Mesothelial cell of epicardium (in vitro differentiated cells): ENCODE measurements at regions not wholly inside any gene's neighbourhood (a gene's known extent, or its start where the extent isn't known, plus 50 kb on each side); places are given as distances from the start of the nearest gene placed in this dataset.

Experiments used
- DNase-seq, 2 experiments: peaks; one replicate each; pipeline ENCODE4 v3.0.0; 2021; ENCODE audit warnings: low spot score in 2 of 2; ENCODE audit not compliant: unreplicated experiment in 2 of 2
- H3K27ac Mint-ChIP-seq: 2 replicates; pipeline ENCODE4 v1.8.0; 2021; ENCODE audit warnings: mixed read lengths
- H3K27me3 Mint-ChIP-seq: 2 replicates; pipeline ENCODE4 v1.8.0; 2021; ENCODE audit warnings: low read depth, mixed read lengths
- H3K36me3 Mint-ChIP-seq: 2 replicates; pipeline ENCODE4 v1.8.0; 2021; ENCODE audit warnings: mixed read lengths
- H3K4me1 Mint-ChIP-seq: 2 replicates; pipeline ENCODE4 v1.8.0; 2021; ENCODE audit warnings: mixed read lengths
- H3K4me3 Mint-ChIP-seq: 2 replicates; pipeline ENCODE4 v1.8.0; 2021; ENCODE audit warnings: mild to moderate bottlenecking, moderate library complexity, mixed read lengths
- H3K9me3 Mint-ChIP-seq: 2 replicates; pipeline ENCODE4 v1.8.0; 2021; ENCODE audit warnings: mixed read lengths
- CTCF ChIP-seq: fragments of 200-600 bp; sonication (generic); IDR thresholded peaks from one replicate; pipeline ENCODE4 v1.5.0; 2021; ENCODE audit warnings: antibody characterized with exemption; ENCODE audit not compliant: unreplicated experiment

GRCh38 chr9:80025131-80025530 lies 453.4 kb downstream of the TLE4 start:
- Mint-ChIP-seq H3K4me3 (no peak overlapping the region), H3K27me3 (peaks cover 3% of the 10 kb centered on the region), H3K9me3 (peaks cover 19% of the 10 kb centered on the region), H3K27ac (no peak overlapping the region), H3K36me3 (peaks cover 2% of the 10 kb centered on the region), H3K4me1 (no peaks in the 10 kb centered on the region)
- no peak for DNase-seq
- TF ChIP-seq CTCF, result no peak

- no peaks in the 10 kb centered on the region for H3K4me1 Mint-ChIP-seq
- H3K36me3 Mint-ChIP-seq, result no peaks in the 10 kb centered on the region
Observed at GRCh38 chr9:80020530-80020929, 448.8 kb downstream of the TLE4 start.

GRCh38 chr9:80020056-80020455 lies 448.3 kb downstream of the TLE4 start:
- Mint-ChIP-seq H3K9me3 (peaks cover 5% of the 10 kb centered on the region), H3K36me3 (no peaks in the 10 kb centered on the region), H3K27me3 (no peaks in the 10 kb centered on the region), H3K4me3 (no peak overlapping the region), H3K27ac (no peak overlapping the region), H3K4me1 (no peaks in the 10 kb centered on the region)
- no peak for TF ChIP-seq CTCF
- DNase-seq, result no peak

More at GRCh38 chr9:80020530-80020929, 448.8 kb downstream of the TLE4 start:
- Mint-ChIP-seq H3K27ac (no peak overlapping the region), H3K9me3 (peaks cover 8% of the 10 kb centered on the region), H3K4me3 (no peak overlapping the region), H3K27me3 (no peaks in the 10 kb centered on the region)
- no peak for TF ChIP-seq CTCF
- DNase-seq, result no peak

- no peak for DNase-seq
- Mint-ChIP-seq H3K9me3 (peaks cover 21% of the 10 kb centered on the region), H3K4me1 (no peaks in the 10 kb centered on the region), H3K27ac (no peak overlapping the region), H3K27me3 (no peaks in the 10 kb centered on the region), H3K36me3 (no peaks in the 10 kb centered on the region), H3K4me3 (no peak overlapping the region)
- TF ChIP-seq CTCF, result no peak
Observed at GRCh38 chr9:80013891-80014290, 442.1 kb downstream of the TLE4 start.

GRCh38 chr9:80012557-80013330 lies 441.0 kb downstream of the TLE4 start:
- H3K9me3 Mint-ChIP-seq, result peaks cover 26% of the 10 kb centered on the region
- no peaks in the 10 kb centered on the region for H3K36me3 Mint-ChIP-seq
- no peak for DNase-seq
- H3K4me3 Mint-ChIP-seq, result no peak overlapping the region
- no peak overlapping the region for H3K27ac Mint-ChIP-seq
- TF ChIP-seq CTCF, result no peak
- H3K4me1 Mint-ChIP-seq, result no peaks in the 10 kb centered on the region
- H3K27me3 Mint-ChIP-seq, result no peaks in the 10 kb centered on the region

- H3K4me1 Mint-ChIP-seq, result peaks cover 3% of the 10 kb centered on the region
- DNase-seq, result no peak
- H3K27me3 Mint-ChIP-seq, result peaks cover 4% of the 10 kb centered on the region
Observed at GRCh38 chr9:80009204-80009603, 437.4 kb downstream of the TLE4 start.

More at GRCh38 chr9:80009204-80009603, 437.4 kb downstream of the TLE4 start:
- Mint-ChIP-seq H3K9me3 (peaks cover 26% of the 10 kb centered on the region), H3K36me3 (no peaks in the 10 kb centered on the region), H3K27ac (no peak overlapping the region), H3K4me3 (no peak overlapping the region)
- no peak for TF ChIP-seq CTCF
